Loucy (cell line): ENCODE measurements at regions not wholly inside any gene's neighbourhood (a gene's known extent, or its start where the extent isn't known, plus 50 kb on each side); places are given as distances from the start of the nearest gene placed in this dataset.
"Not testable (repeated sequence)": the region's sequence is repeated elsewhere in the genome, so short reads cannot be mapped to it uniquely, and the experiment has no call there.

Source experiments
- EZH2phosphoT487 ChIP-seq: fragments of 200-600 bp; IDR thresholded peaks from 2 replicates; pipeline ENCODE4 v1.6.1; 2018; ENCODE audit warnings: antibody characterized with exemption, mild to moderate bottlenecking, moderate library complexity, borderline replicate concordance
- TF ChIP-seq, protein P1 (sequence below): fragments of 200-600 bp; sonication (generic); conservative IDR thresholded peaks from 2 replicates; pipeline ENCODE4 v1.5.1; 2014; ENCODE audit warnings: mild to moderate bottlenecking, antibody characterized with exemption, low read length

DNA sequence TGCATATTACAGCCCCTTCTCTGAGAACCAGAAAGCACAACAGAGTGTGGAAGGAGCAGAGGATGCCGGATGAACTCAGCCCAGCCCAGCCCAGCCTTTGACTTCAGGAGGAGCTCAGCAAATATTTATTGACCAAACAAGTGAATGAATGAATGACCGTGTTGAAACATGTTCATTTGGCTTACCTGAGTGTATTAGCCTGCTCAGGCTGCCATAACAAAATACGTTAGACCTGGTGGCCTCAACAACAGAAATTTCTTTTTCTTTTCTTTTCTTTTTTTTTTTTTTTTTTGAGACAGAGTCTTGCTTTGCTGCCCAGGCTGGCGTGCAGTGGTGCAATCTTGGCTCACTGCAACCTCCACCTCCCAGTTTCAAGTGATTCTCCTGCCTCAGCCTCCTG is 164.7 kb downstream of the RGS9 start:
- TF ChIP-seq, protein P1, sequence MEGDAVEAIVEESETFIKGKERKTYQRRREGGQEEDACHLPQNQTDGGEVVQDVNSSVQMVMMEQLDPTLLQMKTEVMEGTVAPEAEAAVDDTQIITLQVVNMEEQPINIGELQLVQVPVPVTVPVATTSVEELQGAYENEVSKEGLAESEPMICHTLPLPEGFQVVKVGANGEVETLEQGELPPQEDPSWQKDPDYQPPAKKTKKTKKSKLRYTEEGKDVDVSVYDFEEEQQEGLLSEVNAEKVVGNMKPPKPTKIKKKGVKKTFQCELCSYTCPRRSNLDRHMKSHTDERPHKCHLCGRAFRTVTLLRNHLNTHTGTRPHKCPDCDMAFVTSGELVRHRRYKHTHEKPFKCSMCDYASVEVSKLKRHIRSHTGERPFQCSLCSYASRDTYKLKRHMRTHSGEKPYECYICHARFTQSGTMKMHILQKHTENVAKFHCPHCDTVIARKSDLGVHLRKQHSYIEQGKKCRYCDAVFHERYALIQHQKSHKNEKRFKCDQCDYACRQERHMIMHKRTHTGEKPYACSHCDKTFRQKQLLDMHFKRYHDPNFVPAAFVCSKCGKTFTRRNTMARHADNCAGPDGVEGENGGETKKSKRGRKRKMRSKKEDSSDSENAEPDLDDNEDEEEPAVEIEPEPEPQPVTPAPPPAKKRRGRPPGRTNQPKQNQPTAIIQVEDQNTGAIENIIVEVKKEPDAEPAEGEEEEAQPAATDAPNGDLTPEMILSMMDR, result not testable (repeated sequence)
- TF ChIP-seq EZH2phosphoT487, result not testable (repeated sequence)
